GM19023 (cell line): ENCODE measurements at regions not wholly inside any gene's neighbourhood (a gene's known extent, or its start where the extent isn't known, plus 50 kb on each side); places are given as distances from the start of the nearest gene placed in this dataset.
"Not testable (repeated sequence)": the region's sequence is repeated elsewhere in the genome, so short reads cannot be mapped to it uniquely, and the experiment has no call there.

Source experiments
- ATAC-seq: cut with Tn5 transposase; IDR thresholded peaks from one replicate; pipeline ENCODE4 v1.9.1; 2021; ENCODE audit warnings: mild to moderate bottlenecking, moderate library complexity; ENCODE audit not compliant: unreplicated experiment

GRCh38 chr6:170221052-170221752, 69.7 kb downstream of the DLL1 start:
- no peak for ATAC-seq

GRCh38 chr6:170213637-170214018, 77.2 kb downstream of the DLL1 start:
- ATAC-seq, result not testable (repeated sequence)

GRCh38 chr6:170212956-170213636, 77.8 kb downstream of the DLL1 start:
- ATAC-seq, result no peak

- no peak for ATAC-seq
Measured at GRCh38 chr6:170212051-170212756, 78.7 kb downstream of the DLL1 start.

- ATAC-seq, result no peak
Measured at GRCh38 chr6:170211404-170212025, 79.4 kb downstream of the DLL1 start.

- ATAC-seq, result no peak
Measured at GRCh38 chr6:170210651-170211403, 80.1 kb downstream of the DLL1 start.

- no peak for ATAC-seq
Measured at GRCh38 chr6:170210026-170210390, 80.9 kb downstream of the DLL1 start.

- no peak for ATAC-seq
Measured at GRCh38 chr6:170209354-170210025, 81.4 kb downstream of the DLL1 start.

GRCh38 chr6:170208651-170209353, 82.1 kb downstream of the DLL1 start:
- ATAC-seq, result no peak

GRCh38 chr6:170208182-170208601, 82.7 kb downstream of the DLL1 start:
- ATAC-seq, result no peak

GRCh38 chr6:170207586-170208181, 83.2 kb downstream of the DLL1 start:
- no peak for ATAC-seq

- no peak for ATAC-seq
Measured at GRCh38 chr6:170206851-170207431, 83.9 kb downstream of the DLL1 start.

GRCh38 chr6:170206317-170206621, 84.6 kb downstream of the DLL1 start:
- ATAC-seq, result no peak

GRCh38 chr6:170205534-170206316, 85.2 kb downstream of the DLL1 start:
- no peak for ATAC-seq

GRCh38 chr6:170205126-170205525, 85.8 kb downstream of the DLL1 start:
- ATAC-seq, result no peak

GRCh38 chr6:170203212-170203611, 87.7 kb downstream of the DLL1 start:
- no peak for ATAC-seq

GRCh38 chr6:170202416-170203135, 88.3 kb downstream of the DLL1 start:
- ATAC-seq, result no peak

- no peak for ATAC-seq
Measured at GRCh38 chr6:170201361-170201760, 89.5 kb downstream of the DLL1 start.
